HG03442 (cell line): ENCODE measurements at regions not wholly inside any gene's neighbourhood (a gene's known extent, or its start where the extent isn't known, plus 50 kb on each side); places are given as distances from the start of the nearest gene placed in this dataset.
"Not testable (repeated sequence)": the region's sequence is repeated elsewhere in the genome, so short reads cannot be mapped to it uniquely, and the experiment has no call there.

Source experiments
- ATAC-seq: cut with Tn5 transposase; IDR thresholded peaks from one replicate; pipeline ENCODE4 v1.9.1; 2021; ENCODE audit warnings: mild to moderate bottlenecking, moderate library complexity; ENCODE audit not compliant: unreplicated experiment

DNA sequence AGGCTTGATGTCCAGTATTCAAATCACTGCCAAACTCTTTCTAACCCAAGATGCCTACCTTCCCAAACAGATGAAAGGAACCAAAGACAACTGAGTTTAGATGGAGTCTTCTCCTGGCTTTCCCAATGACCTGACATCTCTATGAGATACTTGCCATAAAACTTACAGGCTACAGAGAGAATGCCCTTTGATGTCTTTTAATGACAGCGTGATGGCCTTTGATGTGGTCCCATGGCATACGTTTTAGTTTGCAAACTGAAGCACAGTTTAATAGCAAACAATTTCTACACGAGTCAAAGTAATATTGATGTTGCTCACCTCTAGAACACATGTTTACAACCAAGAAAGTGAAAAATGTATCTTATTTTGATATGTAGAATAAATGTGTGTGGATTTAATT, 73.2 kb downstream of the ZIC4 start:
- ATAC-seq = no peak

DNA sequence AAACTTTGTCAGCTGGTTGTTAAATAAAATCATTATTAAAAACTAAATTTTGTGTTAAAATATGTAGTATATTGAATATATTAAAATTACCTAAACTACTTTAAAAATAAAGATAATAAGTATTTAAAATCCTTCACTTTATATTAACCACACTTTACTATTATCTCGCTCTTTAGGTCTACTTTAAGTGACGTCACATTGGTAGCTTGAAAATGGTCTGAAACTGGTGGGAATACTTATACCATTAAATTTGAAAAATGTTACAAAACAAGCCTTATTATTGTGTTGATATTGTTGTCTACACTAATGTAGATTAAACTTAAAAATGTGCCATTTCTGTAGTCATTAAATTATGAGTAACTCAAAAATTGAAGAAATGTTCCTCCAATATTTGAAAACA, 77.6 kb downstream of the ZIC4 start:
- ATAC-seq = no peak

DNA sequence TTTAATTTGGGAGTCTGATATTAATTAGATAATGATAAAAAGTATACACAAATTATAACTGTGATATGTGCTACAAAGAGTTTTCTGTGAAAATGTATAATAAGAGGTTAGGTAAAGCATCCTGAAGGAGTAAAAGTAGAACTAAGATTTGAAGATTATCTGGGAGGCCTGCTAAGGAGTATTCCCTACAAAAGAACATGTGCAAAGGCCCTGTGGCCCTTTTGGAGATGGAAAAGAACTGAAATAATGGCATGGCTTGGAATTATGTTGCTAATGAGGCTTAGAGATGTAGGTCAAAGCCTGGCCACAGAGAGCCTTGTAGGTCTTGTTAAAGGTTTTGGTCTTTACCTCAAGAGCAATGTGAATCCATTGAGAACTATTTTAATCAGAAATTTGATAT, 82.0 kb downstream of the ZIC4 start:
- ATAC-seq = no peak

DNA sequence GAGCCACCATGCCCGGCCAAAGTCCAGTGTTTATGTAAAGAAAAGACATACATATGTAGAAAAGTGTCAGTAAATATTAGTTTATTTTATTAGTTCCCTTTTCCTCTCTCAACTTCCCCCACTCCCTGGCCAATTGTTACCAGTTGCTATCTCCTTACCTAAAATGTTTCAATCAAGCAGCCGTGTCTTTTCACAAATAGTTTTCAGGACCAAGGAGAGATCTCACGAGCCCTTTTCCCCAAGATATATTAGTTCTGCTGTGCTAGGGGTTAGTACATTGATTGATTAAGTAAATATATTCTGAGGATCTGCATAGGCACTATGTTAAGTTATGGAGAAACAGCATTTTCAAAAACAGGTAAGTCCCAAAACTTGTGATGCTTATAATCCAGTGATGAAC, 87.4 kb downstream of the ZIC4 start:
- no peak for ATAC-seq

DNA sequence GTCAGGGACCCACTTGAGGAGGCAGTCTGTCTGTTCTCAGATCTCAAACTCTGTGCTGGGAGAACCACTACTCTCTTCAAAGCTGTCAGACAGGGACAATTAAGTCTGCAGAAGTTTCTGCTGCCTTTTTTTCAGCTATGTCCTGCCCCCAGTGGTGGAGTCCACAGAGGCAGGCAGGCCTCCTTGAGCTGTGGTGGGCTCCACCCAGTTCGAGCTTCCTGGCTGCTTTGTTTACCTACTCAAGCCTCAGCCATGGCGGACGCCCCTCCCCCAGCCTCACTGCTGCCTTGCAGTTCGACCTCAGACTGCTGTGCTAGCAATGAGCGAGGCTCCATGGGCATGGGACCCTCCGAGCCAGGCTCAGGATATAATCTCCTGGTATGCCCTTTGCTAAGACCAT, 89.3 kb downstream of the ZIC4 start:
- not testable (repeated sequence) for ATAC-seq

DNA sequence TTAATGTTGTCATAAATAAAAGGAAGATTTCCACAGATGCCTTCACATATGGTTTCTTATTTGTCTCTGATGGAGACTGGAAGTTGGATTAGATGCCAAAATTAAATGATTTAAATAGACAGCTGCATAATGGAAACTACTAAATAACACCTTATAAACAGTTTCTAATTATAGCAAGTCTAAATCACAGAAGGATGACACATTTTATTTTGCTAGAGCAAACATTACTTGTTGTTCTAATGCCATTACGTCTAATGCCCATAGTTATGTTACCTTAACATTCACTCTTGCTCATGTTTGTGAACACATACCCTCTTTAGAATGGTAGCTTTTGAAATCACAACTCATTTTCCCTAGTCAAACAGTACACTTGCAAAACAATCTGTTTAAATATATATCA, 92.8 kb downstream of the ZIC4 start:
- ATAC-seq = no peak

DNA sequence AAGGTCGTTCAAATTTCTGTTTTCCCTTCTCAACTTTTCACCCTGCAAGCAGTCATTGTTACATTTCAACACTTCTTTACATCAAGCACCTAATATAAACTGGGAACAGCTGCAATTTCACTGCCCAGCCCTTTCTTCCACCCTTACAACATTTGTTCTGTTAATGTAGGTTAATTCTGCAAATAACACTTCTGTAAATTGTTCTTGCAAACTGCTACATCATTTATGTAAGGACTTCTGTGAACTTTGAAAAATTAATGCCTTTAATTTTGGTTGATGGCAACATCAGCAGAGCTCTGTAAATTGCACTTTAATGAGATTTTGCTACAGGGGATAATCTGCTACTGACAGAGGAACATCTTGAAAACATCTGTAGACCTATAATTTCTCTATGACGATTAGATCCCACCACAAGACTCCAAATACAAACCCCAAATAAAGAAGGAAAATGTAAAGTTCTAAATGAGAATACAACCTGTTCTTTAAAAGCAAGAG, 93.5 kb downstream of the ZIC4 start:
- no peak for ATAC-seq

DNA sequence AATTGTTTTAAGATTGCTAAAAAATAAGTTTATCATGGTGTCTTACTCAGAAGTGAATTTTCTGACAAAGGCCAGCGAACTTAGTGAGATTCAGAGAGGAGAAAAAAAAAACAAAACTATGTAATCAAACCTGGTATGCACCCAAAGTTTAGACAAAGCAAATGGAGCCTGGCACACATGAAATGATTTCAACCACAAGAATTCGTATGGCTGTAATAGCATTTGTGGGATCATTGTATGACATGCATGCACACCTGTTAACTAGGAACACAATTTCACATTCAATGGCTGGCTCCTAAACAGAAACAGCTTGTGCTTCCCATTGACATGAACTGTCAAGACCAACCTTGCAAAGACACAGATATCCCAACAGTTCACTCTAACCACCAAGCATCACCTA, 94.6 kb downstream of the ZIC4 start:
- no peak for ATAC-seq

DNA sequence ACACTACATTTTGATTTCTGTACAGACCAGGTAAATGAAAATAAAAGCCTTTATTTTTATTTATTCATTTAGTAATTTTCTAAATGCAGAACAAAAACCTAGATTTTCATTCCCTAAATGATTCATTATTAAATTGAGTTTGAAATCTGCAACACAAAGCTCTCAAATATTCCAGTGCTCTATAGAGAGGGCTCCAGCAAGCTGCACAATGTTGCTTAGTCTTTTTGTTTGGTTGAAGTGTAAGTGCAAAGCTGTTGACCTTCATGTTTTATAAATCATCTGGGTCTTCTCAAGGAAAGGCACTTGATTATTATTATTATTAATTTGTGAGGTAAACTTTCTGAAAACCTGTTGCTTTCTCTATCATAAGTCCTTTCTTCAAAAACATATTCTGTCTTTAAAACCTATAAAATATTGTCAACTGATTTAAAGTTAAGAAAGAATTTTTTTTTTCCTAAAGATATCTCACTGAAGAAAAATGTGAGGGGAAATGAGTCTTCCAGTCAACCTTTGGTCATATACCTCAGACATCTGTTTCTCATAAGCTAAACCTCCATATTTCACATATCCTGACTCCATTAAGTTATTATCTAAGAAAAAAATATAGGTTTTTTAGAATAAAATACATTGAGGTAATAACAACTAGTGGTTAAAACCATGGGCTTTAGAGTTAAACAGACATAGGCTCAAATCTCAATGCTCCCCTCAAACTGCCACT, 100.7 kb downstream of the ZIC4 start:
- ATAC-seq = no peak

DNA sequence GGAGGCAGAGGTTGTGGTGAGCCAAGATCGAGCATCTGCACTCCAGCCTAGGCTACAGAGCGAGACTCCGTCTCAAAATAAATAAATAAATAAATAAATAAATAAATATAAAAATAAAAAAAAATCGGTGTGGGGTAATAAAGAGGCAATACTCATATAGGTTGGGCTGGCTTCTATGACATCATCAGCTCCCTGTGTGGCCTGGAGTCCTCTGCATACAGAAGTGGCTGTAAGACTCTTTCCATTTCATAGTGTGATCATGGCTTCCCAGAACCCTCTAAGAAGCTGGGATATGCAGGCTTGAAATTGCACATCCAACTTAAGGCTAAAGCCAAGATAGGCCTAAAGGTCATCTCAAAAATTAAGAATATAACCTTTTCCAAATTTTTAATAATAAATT, 101.6 kb downstream of the ZIC4 start:
- ATAC-seq = no peak

DNA sequence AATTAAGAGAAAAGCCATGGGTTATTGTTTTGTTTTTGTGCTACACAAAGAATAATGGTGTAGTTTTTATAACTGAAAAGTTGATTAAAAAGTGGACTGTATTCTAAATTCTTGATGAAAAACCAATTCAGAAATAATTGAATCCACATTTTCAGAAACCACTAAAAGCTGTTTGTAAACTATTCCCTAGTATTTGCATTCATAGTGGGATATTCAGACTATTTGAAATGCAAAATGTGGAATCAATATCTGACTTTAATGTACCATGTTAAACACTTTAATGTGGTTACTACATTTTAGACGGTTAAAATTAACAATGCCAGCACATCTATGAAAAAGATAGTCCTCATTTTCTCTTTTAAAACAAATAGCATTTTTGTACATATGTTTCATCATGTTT, 104.6 kb downstream of the ZIC4 start:
- ATAC-seq = no peak

DNA sequence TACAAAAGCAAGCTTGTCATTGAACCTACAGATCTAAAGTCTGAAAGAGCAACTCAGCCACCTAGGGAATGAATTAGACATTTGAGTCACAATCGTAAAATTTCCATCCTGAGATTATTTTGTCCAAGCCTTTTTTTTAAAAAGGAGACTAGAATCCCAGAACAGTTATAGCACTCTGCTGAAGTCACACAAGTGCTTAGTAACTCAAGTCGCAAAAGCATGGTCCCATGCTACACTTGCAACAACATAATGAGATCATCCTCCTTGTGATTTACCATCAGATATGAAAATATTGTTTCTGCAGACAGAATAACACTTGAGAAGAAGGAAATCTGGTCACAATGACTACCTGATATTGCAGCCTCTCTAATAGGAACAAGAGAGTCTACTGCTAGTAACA, 106.7 kb downstream of the ZIC4 start:
- no peak for ATAC-seq

DNA sequence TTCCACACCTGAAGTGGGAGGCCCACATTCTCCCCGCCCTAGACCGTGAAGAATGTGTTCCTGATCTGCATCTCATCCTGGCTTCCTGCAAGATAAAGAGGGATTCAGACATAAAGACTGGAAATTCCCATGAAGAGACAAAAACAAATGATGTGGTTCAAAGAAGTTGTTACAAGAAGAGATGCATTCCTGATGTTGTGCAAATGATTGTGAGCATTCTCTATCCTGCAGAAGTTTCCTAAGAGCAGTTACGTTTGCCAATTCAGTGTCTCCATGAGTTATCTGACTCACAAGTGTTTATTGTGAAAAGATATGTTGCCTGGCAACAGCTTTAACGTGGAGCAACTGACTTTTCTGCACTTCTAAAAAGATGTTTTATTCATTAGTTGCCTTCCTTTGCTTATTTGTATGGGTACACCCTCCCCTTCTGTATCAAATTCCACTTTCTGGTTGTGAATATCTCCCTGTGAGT, 107.8 kb downstream of the ZIC4 start:
- ATAC-seq = no peak

DNA sequence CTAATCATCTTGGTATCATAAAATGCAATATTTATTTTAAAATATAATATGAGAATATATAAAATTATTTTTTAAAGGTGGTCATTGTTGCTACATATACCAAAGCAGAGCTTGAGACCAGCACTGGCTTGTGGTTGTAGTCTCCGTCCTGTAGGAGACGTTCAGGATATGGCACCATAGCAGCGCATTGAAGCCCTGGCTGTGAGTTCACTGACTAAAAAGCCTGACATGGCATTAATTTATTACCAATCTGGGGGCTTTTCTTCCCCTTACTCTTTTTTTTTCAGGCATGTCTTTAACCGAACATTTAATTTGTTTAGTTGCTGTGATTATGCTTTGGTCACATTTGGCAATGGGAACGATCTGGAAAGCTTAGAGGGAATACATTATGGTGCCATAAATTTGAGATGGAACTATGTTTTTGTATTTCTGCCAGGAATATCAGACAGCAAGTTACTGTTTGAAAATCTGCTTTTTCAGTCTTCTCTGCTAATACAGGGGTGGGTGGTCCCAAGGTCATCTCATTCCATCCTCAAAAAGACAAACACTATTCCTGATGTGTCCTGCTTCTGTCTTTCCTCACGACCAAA, 108.5 kb downstream of the ZIC4 start:
- no peak for ATAC-seq

DNA sequence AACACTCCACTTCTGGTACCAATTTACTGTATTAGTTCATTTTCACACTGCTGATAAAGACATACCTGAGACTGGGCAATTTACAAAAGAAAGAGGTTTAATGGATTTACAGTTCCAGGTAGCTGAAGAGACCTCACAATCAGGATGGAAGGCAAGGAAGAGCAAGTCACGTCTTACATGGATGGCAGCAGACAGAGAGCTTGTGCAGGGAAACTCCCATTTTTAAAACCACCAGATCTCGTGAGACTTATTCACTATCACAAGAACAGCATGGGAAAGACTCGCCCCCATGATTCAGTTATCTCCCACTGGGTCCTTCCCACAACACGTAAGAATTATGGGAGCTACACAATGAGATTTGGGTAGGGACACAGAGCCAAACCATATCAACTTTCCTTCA, 119.0 kb downstream of the ZIC4 start:
- ATAC-seq = not testable (repeated sequence)

DNA sequence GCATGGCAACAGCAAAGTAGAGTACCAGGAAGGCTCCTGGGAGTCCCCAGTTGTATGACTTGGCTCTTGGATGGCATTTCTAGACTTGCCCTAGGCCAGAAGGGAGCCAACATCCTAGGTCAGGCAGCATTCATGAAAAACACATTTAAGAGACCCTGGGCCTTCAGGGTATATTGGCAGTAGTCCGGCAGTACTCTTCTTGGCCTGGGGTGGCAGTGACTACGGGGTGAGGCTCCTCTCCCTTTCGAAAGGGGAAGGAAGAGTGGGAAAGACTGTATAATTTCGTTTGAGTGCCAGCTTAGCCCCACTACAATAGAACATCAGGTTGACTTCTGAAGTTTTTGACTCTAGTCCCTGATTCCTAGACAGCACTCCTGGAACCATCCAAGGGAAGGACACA, 136.4 kb downstream of the ZIC4 start:
- no peak for ATAC-seq

DNA sequence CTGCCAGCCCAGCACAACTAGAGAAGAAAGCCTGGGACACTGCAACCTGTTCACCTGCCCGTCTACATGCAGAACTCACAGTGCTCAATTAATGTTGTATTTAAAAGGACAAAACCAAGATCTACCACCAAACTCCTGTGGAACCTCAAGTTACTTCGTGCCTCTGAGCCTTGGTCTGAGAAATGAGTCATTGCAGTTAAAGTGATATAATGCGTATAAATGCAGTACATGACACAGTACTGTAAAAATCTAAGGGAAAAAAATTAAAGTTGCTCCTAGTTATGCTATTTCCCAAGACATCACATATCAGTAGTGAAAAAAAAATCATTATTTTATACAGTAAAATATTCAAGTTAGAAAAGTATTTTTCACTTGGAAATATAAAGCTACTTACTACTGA, 138.9 kb downstream of the ZIC4 start:
- ATAC-seq = no peak

DNA sequence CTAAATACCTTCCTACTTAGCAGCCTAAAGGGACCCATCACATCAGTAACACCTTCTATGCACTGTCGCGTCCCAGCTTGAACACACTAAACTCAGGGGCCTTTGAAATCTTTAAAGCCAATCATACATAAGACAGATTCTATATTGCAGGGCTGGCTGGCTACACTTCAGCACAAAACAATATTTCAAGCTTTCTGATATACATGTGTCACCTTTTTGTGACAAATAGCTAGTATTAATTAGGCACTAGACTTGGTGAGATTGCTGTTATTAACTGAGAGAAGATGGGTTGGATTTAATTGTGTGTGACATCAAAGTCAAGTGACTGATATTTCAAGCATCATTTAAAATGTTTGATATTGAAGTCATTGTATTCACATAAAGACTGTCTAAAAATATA, 148.4 kb downstream of the ZIC4 start:
- no peak for ATAC-seq

DNA sequence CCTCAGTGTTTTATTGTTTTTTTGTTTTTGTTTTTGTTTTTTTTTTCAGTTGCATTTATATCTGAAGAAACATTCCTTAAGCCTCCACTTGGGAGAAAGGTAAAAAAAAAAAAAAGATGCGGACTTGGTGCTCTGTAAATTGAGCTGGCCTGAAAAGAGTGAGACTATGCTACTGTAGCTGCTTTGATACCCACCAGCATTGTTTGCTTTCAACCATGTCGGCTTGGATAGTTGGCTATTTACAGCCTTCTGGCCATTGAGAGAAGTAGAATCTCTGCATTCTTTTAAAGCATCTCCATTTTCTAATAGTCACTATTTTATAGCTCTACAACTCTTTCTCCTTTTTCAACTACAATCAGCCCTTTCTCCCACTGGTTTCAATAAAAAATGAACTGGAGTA, 149.6 kb downstream of the ZIC4 start:
- ATAC-seq = no peak

DNA sequence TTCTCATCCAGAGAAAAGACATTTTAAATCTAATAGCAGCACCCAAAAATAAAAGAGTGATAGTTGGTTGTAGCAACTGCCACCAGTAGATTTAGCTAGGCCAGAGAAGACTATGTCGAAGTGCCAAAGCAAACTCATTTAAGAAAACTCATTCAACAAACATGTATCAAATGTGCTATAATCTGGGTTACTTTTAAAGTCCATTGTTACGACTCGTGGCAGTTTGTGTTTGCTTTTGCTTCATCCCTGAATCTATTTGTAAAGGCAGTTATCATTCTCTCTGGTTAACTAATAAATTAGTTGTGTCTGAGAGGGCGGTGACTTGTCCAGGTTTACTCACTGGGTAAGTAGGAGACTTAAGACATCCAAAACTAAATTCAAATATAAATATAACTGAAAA, 159.4 kb downstream of the ZIC4 start:
- no peak for ATAC-seq

DNA sequence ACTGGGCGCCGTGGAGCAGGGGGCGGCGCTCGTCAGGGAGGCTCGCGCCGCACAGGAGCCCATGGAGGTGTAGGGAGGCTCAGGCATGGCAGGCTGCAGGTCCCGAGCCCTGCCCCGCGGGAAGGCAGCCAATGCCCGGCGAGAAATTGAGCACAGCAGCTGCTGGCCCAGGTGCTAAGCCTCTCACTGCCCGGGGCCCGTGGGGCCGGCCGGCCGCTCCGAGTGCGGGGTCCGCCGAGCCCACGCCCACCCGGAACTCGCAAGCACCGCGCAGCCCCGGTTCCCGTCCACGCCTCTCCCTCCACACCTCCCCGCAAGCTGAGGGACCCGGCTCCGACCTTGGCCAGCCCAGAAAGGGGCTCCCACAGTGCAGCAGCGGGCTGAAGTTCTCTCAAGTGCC, 160.7 kb downstream of the ZIC4 start:
- not testable (repeated sequence) for ATAC-seq

DNA sequence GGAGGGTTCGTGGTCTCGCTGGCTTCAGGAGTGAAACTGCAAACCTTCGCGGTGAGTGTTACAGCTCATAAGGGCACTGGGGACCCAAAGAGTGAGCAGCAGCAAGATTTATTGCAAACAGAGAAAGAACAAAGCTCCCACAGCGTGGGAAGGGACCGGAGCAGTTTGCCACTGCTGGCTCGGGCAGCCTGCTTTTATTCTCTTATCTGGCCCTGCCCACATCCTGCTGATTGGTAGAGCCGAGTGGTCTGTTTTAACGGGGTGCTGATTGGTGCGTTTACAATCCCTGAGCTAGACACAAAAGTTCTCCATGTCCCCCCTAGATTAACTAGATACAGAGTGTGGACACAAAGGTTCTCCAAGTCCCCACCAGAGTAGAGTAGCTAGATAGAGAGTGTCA, 161.3 kb downstream of the ZIC4 start:
- ATAC-seq = not testable (repeated sequence)

DNA sequence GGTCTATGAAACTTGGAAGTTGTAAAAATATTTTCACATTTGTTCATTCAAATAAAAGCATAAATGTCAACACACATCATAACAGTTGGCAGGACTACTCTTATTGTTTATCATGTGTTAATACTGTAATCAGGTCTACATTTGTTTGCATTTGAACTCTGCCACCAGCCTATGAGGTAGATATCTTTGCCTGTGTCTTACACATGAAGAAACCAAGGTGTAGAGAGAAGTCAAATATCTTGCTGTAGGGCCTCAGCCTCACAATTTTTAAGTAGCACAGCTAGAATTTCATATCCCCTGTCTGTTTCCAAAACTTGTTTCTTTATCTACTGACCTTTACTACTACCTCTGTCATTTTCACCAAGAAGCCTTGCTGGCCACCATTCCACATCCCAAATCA, 161.9 kb downstream of the ZIC4 start:
- no peak for ATAC-seq
